IMR-90 (cell line): ENCODE measurements at regions not wholly inside any gene's neighbourhood (a gene's known extent, or its start where the extent isn't known, plus 50 kb on each side); places are given as distances from the start of the nearest gene placed in this dataset.

ENCODE experiments used
- BHLHE40 ChIP-seq: fragments of 150-350 bp; IDR thresholded peaks from 2 replicates; pipeline ENCODE4 v1.6.1; 2016; ENCODE audit warnings: mild to moderate bottlenecking, low read depth, low read length
- CTCF ChIP-seq: conservative IDR thresholded peaks from 2 replicates; pipeline ENCODE4 v1.5.1; 2012; ENCODE audit warnings: mild to moderate bottlenecking, low read depth, low read length, improper control_type of control experiment
- POLR2A ChIP-seq: IDR thresholded peaks from 2 replicates; pipeline ENCODE4 v1.6.1; 2012; ENCODE audit warnings: mild to moderate bottlenecking, low read depth, low read length
- RFX5 ChIP-seq: IDR thresholded peaks from 2 replicates; pipeline ENCODE4 v1.8.0; 2012; ENCODE audit warnings: low read depth, mild to moderate bottlenecking, low read length, moderate library complexity

- TF ChIP-seq RFX5: no peak
- TF ChIP-seq CTCF: no peak
- no peak for TF ChIP-seq BHLHE40
- no peak for TF ChIP-seq POLR2A
These were observed 83.5 kb downstream of the HMX1 start for GRCh38 chr4:8788174-8788573.
